ENCODE measurements at regions not wholly inside any gene's neighbourhood (a gene's known extent, or its start where the extent isn't known, plus 50 kb on each side); places are given as distances from the start of the nearest gene placed in this dataset.

- H3K9ac ChIP-seq = no peak overlapping the region
- no peaks in the 10 kb centered on the region for H4K20me1 ChIP-seq (ENCODE audit: insufficient read depth)
- no peak overlapping the region for H3K27ac ChIP-seq
- H2AFZ ChIP-seq (ENCODE audit: low read depth) = no peak overlapping the region
- TF ChIP-seq, protein P1, sequence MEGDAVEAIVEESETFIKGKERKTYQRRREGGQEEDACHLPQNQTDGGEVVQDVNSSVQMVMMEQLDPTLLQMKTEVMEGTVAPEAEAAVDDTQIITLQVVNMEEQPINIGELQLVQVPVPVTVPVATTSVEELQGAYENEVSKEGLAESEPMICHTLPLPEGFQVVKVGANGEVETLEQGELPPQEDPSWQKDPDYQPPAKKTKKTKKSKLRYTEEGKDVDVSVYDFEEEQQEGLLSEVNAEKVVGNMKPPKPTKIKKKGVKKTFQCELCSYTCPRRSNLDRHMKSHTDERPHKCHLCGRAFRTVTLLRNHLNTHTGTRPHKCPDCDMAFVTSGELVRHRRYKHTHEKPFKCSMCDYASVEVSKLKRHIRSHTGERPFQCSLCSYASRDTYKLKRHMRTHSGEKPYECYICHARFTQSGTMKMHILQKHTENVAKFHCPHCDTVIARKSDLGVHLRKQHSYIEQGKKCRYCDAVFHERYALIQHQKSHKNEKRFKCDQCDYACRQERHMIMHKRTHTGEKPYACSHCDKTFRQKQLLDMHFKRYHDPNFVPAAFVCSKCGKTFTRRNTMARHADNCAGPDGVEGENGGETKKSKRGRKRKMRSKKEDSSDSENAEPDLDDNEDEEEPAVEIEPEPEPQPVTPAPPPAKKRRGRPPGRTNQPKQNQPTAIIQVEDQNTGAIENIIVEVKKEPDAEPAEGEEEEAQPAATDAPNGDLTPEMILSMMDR (conservative IDR thresholded peaks at IDR 0.05; ENCODE audit: low read depth, low read length) = no peak
- H3K36me3 ChIP-seq (ENCODE audit: insufficient read depth) = no peaks in the 10 kb centered on the region
- H3K4me2 ChIP-seq = no peak overlapping the region
- H3K79me2 ChIP-seq (ENCODE audit: insufficient read depth, low read depth) = no peaks in the 10 kb centered on the region
- no peak overlapping the region for H3K4me3 ChIP-seq (IDR thresholded peaks at IDR 0.05; ENCODE audit: insufficient read depth, low read depth, low read length)
- no peaks in the 10 kb centered on the region for H3K27me3 ChIP-seq (ENCODE audit: insufficient read depth, low read depth)
- no peaks in the 10 kb centered on the region for H3K4me1 ChIP-seq (ENCODE audit: low read depth, poor library complexity, severe bottlenecking)
Measured at GRCh38 chrX:9392445-9392844, 72.4 kb upstream of the TBL1X start.

GRCh38 chrX:9393571-9393970, 71.3 kb upstream of the TBL1X start:
- H3K79me2 ChIP-seq (ENCODE audit: insufficient read depth, low read depth) = no peaks in the 10 kb centered on the region
- no peak overlapping the region for H3K4me3 ChIP-seq (IDR thresholded peaks at IDR 0.05; ENCODE audit: insufficient read depth, low read depth, low read length)
- no peak overlapping the region for H2AFZ ChIP-seq (ENCODE audit: low read depth)
- TF ChIP-seq, protein P1 (conservative IDR thresholded peaks at IDR 0.05; ENCODE audit: low read depth, low read length) = no peak
- no peak overlapping the region for H3K9ac ChIP-seq
- no peak overlapping the region for H3K4me2 ChIP-seq
- no peaks in the 10 kb centered on the region for H4K20me1 ChIP-seq (ENCODE audit: insufficient read depth)
- H3K27ac ChIP-seq = no peak overlapping the region
- H3K4me1 ChIP-seq (ENCODE audit: low read depth, poor library complexity, severe bottlenecking) = no peaks in the 10 kb centered on the region
- H3K36me3 ChIP-seq (ENCODE audit: insufficient read depth) = no peaks in the 10 kb centered on the region
- no peaks in the 10 kb centered on the region for H3K27me3 ChIP-seq (ENCODE audit: insufficient read depth, low read depth)

- Histone ChIP-seq H3K4me3 (IDR thresholded peaks at IDR 0.05; ENCODE audit: insufficient read depth, low read depth, low read length) (no peak overlapping the region), H2AFZ (ENCODE audit: low read depth) (no peak overlapping the region), H3K9ac (no peak overlapping the region), H3K4me1 (ENCODE audit: low read depth, poor library complexity, severe bottlenecking) (no peaks in the 10 kb centered on the region), H3K79me2 (ENCODE audit: insufficient read depth, low read depth) (no peaks in the 10 kb centered on the region), H3K36me3 (ENCODE audit: insufficient read depth) (no peaks in the 10 kb centered on the region), H3K27me3 (ENCODE audit: insufficient read depth, low read depth) (no peaks in the 10 kb centered on the region), H4K20me1 (ENCODE audit: insufficient read depth) (no peaks in the 10 kb centered on the region), H3K4me2 (no peak overlapping the region), H3K27ac (no peak overlapping the region)
- TF ChIP-seq, protein P1 (conservative IDR thresholded peaks at IDR 0.05; ENCODE audit: low read depth, low read length) = no peak
Measured at GRCh38 chrX:9394212-9394611, 70.6 kb upstream of the TBL1X start.

DNA sequence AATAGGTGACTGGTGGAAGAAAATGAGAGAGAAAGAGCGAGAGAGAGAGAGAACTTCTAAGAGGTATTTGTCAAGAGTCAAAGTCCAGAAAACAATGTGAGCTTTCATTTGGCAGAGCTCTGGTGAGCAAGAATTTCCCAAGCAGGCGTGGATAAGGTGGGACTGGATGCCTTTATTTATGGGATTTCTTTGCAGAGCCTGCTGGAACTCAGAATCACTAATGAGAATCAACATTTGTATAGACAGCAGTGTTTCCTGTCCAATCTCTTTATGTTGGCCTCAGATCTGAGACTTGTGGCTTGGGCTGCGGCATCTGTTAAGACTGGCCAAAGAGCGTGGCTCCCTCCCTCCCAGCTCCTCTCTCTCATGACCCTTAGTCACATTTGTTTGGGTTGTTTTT, 67.9 kb upstream of the TBL1X start:
- no peak overlapping the region for H3K4me2 ChIP-seq
- no peaks in the 10 kb centered on the region for H3K4me1 ChIP-seq (ENCODE audit: low read depth, poor library complexity, severe bottlenecking)
- no peak overlapping the region for H2AFZ ChIP-seq (ENCODE audit: low read depth)
- no peak overlapping the region for H3K27ac ChIP-seq
- no peaks in the 10 kb centered on the region for H4K20me1 ChIP-seq (ENCODE audit: insufficient read depth)
- H3K79me2 ChIP-seq (ENCODE audit: insufficient read depth, low read depth) = no peaks in the 10 kb centered on the region
- no peak overlapping the region for H3K9ac ChIP-seq
- no peaks in the 10 kb centered on the region for H3K27me3 ChIP-seq (ENCODE audit: insufficient read depth, low read depth)
- no peak overlapping the region for H3K4me3 ChIP-seq (IDR thresholded peaks at IDR 0.05; ENCODE audit: insufficient read depth, low read depth, low read length)
- TF ChIP-seq, protein P1 (conservative IDR thresholded peaks at IDR 0.05; ENCODE audit: low read depth, low read length) = no peak
- H3K36me3 ChIP-seq (ENCODE audit: insufficient read depth) = no peaks in the 10 kb centered on the region
